HG03354 (cell line): ENCODE measurements at regions not wholly inside any gene's neighbourhood (a gene's known extent, or its start where the extent isn't known, plus 50 kb on each side); places are given as distances from the start of the nearest gene placed in this dataset.

ENCODE experiments used
- ATAC-seq: cut with Tn5 transposase; IDR thresholded peaks from one replicate; pipeline ENCODE4 v1.9.1; 2021; ENCODE audit warnings: mild to moderate bottlenecking; ENCODE audit not compliant: unreplicated experiment, poor library complexity, severe bottlenecking

DNA sequence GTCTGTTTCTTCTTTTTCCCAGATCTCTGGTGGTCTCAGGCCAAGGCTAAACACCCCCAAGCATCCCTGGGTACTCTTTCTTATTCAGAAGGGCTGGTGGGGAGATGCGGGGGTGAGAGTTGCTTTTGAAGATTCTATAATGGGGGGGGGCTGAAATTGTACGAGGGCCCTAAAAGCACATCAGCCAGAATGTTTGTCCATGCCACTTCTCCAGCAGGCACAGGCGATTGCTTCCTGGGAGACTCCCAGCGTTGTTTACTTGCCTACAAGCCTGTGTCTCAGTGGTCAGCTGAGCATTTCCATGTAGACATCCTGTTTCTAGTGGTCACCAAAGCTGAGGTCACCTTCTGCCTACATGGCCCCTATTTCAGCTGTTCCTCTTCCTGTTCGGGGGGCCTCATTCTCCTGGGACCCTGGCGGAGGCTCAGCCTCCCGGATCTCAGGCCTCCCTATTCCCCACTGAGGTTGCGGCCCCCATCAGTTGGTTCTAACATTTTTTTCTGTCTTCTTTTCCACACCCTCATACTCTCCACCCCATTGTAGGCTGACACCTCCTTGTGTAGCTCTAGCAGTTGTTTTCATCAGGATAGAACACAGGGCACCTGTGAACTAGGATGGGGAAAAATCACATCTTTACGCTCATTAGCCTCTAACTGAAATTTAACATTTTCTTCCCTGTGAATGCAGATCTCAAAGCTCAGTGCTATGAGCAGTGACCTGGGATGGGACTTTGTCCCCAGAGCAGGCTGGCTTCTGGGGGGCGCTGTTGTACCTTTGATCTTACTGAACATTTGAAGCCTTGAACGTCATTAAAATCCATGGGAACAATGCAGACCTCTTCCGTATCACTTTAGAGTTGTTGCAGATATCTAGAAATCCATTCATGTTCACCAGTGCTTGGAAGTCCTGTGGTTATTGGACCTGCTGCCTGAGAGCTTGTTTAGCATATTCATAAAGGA is 286.5 kb downstream of the GLRX3 start:
- no peak for ATAC-seq

DNA sequence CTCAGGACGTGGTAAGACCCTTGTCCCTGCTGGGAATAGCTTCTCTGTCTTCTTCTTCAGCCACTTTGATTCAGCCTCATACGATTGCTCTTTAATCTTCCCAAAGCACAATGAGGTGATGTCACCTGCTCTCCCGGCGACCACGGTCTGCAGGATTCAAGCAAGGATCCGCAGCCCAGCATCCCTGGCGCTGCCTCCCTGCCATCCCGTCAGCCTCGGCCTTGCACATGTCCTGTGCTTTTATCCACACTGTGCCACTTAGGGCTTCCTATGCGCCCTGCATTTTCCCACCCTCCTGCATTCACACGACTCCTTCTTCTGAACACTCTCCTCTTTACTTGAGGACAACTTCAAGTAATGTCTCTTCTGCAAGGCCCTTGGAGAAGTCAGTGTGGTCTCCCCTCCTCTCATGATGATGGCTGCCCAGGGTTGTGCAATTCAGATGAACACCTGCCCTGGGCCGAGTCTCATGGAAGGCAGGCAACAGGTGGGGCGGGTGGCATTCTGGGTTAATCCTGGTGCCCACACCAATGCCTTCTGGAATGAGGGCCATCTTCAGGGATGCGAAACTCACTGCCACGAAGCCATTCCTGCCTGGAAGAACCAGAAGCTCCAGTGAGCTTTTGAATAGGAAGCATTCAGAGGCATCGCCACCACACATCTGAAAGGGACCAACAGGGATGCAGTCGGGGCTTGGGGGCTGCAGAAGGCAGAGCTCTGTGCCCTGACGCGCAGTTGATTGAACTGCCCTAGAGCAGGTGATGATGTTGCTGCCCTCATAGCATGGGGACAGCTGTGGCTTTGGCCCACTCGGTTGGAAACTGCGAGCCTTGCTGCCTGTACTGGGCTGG is 287.5 kb downstream of the GLRX3 start:
- no peak for ATAC-seq

DNA sequence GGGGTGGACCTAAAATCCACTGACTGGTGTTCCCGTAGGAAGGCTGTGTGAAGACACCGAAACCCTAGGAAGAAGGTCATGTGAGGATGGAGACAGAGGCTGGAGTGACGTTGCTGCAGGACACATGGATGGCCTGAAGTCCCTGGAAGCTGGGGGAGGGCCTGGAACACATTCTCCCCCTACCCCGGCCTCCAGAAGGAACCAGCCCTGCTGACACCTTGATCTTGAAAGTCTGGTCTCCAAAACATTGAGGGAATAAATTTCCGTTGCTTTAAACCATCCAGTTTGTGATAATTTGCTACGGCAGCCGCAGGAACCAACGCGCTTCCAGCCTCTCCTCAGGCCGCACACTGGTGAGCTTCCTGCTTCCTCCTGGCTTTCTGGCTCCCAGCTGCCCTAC is 288.2 kb downstream of the GLRX3 start:
- ATAC-seq, result no peak

DNA sequence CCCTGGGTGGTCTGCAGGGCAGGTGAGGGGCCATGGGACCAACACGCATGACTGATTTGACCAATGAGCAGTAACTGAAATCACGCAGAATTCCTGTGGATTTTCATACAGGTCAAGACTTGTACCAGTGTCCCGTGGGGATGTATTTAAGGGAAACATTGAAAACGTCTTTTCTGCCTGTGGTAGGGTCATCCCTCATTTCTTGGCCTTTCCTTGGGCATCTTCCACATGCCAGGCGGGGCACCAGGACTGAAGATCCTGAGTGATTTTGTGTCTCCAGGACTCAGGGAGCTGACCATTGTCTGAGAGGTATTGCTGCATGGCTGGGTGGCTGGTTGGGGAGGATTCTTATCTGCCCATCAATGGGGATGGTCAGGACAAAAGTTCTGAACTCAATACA is 289.0 kb downstream of the GLRX3 start:
- ATAC-seq, result no peak

DNA sequence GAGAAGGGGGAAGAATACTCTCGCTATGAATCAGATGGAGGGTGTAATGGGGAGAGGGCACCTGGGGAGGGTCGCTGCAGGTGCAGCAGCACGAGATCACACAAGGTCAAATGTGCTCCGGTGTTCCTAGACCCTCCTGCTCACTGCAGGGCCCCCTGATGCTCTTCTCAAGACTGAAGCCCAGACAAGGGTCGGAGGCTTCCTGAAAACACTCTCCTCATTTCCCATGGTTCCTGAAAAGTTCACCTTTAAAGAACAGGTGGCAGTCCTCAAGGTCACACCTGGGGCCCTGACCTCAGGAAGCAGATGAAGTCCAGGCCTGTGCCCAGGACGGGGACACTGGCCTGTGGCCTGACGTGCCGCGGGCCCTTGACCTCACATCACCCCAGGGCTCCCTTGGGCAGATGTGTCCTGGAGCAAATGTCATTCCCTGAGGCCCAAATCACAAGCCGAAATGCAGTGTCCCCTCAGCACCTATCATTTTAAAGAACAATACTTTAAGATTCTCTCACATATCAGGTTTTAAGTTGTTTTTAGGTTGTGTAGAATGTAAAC is 289.8 kb downstream of the GLRX3 start:
- ATAC-seq, result no peak

DNA sequence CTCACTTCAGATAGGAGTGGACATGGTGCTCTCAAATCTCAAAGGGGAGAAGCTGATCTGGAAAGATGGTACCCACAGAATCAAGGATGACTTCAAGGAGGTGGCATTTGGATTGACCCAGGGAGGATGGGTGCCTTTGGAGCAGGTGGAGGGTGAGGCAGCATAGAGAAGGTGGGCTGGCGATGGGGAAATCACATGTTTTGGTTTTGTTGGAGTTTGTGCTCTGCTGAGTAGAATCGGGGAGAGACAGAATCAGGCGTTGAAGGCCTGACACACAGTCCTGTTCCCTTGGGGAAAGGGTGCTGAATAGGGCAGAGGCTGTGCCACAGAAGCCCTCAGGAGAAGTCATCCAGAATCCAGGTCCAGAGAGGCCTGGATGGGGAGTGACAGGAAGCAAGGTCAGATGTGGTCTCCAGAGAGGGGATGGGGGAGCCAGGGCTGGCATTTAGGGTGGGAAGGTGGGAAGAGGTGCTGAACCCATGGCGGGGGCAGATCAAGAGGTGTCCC is 291.1 kb downstream of the GLRX3 start:
- ATAC-seq, result no peak

DNA sequence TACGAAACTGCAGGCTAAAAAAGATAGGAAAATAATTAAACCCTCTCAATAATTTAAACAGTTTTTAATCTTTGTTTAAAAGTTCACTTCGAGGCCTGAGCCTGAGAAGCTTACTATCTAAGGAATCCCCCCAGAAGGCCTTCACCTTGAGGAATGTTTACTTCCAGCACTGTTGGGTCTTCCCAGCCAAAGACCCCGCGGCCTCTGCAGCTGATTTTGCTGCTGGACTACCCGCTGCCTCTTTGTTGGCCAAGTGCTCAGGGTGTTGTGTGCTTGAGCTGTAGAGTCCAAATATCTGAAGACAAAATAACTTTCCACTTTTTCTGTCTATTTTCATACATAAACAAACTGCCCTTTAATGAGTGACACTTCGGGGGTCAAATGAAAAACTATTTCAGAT is 292.7 kb downstream of the GLRX3 start:
- no peak for ATAC-seq

DNA sequence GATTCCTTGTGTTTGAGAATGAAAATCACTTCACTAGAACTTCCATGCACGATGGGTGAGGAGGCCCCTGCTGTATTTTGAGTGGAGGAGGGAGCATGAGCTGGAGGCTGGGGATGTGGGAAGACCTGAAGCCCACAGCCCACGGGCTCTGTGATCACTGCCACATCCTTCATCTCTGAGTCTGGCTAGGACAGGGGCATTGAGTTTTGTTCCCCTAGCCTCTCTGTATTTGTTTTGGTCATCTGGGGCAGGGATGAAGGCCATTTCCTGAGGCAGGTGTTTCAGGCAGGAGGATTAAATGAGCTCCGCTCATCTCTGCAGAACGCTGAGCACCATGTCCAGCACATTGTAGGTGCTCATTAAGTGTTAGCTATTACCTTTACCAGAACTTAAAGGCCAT is 293.6 kb downstream of the GLRX3 start:
- ATAC-seq, result no peak

DNA sequence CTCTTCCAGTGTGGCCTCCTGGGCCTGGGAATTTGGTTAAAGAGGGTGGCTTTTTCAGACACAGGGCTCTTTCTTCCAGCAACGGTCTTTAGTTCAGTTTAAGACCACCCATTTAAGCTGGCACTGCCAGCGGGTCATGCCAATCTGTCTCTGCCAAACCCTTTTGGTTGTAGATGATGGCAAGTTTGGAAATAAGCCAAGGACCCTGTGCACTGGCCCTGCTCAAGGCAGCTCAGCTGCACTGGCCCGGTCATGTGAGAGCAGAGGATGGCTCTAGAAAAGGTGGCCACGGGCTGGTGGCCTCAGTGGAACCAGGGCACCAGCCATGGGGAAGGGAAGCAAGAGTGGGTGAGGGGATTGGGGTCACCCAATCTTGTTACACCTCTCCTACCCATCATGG is 294.1 kb downstream of the GLRX3 start:
- no peak for ATAC-seq

DNA sequence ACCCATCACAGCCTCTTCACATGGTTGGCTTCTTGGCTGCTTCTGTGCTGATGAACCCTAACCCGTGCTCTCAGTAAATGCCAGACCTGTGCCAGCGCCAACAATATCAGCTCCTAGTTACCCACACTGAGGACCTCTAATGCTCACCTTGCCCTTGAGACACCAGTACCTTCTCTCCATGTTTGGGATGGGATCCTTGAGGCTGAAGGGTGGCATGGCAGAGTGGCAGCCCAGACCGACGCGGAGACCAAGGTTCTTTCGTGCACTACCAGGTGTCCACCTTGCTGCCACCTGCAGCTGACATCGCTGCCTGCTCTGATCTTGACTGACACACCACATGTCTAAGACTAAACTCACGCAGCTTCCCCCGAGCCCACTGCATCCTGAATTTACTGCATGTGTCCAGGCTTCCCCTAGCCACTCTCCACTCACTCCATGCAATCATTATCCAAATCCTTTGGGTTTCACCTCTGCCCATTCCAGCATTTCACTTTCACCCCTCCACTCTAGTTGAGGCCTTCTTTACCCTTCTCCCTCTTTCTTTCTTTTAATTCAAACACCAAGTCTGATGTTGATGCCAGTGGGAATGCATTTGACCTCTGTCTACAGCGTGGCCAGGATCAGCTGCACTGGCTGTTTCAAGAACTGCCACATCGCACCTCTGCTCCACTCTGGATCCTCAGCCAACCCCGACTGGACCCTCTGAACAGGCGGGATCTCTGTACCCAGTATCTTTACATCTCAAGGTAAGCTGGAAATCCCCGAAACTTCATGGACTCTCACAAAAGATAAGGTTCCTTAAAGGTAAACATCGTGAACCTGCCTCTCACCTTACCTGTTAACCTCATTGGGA is 294.9 kb downstream of the GLRX3 start:
- ATAC-seq, result no peak

DNA sequence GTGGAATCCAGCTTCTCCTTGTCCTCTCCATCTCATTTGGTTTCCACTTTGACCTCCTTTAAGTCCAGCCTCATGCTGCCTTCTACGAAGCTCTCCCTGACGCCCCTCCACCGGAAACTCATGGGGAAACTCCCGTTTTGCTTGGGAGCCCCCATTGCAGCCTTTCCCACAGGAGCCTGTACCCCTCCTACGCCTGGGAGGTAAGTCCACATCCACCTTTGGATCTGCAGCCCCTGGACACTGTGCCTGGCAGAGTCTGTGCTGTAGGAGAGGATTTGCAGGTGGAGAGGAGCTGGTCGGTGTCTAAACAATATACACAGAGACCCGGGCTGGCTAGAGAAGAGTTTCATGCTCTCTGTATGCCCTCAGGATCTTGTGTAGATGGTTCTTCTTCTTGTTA is 296.1 kb downstream of the GLRX3 start:
- ATAC-seq, result no peak

DNA sequence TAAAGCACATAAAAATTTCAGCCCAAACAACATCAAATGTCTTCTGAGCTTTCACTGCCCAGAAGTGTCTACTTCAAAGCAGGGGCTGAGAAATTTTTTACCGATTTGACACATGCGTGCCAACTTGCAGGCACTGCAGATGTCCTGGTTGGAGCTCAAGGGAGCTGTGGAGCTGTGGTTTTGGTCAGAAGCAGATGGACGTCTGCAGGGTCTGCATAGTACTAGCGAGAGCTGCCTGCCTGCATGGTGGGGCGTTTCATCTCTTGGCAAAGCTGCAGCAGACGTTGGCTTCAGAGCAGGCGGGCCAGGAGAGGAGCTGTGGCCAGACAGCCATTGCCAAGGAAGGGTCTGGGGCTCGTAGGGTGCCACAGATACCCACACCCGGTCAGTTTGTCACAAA is 296.7 kb downstream of the GLRX3 start:
- no peak for ATAC-seq

DNA sequence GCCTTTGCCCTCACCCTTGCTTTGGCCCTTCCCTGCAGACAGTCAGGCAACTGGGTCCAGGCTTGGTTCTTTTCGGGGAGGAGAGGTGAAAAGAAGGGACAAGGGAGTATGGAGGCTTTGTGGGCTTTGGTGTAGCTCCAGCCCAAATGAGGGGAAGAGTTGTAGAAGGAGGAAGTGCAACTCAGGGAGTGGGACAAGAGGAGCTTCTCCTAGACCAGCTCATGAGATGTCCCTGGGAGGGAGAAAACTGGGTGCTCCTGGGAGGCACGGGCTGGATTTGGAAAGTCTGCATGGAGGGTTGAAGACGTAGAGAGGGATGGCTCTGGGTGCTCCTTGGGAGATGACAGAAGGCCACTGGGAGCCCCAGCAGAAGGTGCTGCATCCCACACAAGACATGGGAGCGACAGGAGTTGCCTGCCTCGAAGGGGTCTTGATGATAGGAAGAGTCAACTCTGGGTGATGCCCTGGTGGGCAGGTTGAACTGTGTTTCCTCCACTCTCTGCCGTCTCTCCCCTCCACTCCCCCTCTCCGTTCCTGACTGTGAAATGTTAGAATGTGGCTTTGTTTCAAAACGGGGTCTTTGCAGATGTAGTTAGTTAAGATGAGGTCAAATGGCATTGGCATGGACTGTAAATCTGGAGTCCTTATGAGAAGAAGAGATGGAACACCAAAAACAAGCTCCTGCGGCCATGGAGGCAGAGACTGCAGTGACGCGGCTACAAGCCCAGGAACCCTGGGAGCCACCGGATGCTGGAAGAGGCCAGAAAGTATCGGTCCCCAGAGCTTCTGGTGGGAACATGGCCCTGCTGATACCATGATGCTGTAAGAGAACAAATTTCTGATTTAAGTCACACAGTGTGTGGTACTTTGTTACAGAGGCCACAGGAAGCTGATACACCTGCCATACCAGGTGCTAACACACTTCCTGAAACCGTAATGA is 298.5 kb downstream of the GLRX3 start:
- no peak for ATAC-seq

DNA sequence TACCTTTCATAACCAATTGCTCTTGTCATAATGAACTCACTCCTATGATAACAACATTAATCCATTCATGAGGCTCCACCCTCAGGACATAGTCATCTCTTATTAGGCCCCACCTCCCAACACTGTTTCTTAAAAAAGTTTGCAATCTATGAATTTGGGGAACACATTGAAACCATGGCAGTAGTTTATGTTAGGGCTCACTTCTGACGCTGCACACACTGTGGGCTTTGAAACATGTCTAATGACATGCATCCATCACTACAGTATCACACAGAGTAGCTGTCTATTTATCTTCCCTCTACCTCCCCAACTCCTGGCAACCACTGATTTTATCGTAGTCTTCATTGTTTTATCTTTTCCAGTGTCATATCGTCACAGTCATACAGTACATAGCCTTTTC is 299.8 kb downstream of the GLRX3 start:
- ATAC-seq, result no peak

DNA sequence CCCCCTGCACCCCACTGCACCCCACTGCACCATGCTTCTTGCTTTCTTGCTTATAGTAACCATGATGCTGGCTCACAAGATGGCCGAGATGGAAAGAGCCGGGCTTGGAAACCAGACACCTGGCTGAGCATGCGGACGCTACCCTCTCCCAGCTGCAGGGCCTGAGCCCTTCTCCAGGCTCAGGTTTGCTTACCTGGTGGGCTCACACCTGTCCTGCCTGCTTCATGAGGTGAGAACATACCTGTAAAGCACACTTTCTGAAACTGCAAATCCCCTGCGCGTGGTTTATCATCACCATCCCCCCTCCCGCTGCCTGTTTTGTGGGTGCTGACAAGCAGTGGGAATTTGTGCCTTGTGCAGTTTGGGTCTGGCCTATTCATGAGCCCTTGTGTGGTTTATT is 302.7 kb downstream of the GLRX3 start:
- no peak for ATAC-seq

DNA sequence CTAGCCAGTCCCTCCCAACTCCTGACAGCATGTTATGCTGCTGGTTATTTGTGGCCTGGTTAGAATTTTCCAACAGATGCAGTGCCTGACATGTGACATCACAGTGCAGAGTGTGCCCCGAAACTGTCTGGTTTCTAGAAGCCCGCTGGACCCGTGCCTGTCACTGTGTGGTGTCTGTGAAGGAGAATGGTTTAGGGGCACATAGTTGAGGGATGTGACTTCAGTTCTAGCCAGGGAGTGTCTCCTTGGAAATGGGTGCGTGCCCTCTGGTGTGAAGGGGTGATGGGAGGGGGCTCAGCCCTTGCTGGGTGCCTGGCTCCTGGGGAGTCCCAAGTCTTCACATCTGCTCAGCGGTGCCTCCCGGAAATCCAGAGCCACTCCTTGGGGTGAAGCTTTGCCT is 303.6 kb downstream of the GLRX3 start:
- no peak for ATAC-seq

DNA sequence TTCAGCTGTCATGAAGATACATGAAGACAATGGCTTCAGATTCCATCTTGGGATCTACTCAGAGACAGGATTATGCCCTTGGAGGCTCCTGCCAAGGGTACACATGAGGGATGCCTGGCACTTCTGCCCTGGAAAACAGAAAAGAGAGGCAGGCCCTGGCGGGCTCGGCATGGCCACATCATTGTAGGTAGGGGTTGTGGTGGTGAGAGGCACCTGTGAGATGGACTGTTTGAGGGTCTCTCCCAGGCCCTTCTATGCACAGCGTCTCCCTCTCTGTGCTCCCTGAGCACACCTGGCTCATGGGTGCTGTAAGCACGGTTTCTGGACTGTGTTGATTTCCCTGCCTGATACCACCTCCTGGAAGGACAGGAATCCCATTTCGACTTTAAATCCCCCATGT is 304.3 kb downstream of the GLRX3 start:
- ATAC-seq, result no peak

DNA sequence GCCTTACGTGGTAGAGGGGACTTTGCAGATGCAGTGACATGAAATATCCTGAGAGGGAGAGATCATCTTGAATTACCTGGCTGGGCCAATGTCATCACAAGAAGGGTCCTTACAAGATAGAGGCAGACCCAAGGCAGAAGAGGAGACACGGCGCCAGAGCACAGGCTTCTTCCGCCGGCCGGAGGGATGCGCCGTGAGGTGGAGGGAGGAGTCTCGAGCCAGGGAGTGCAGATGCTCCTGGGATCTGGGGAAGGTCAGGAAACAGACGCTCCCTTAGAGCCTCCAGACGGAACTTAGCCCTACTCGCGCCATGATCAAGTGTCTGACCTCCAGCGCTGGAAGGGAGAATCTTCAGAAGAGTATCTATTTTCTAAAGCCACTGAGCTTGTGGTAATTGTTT is 304.8 kb downstream of the GLRX3 start:
- no peak for ATAC-seq

DNA sequence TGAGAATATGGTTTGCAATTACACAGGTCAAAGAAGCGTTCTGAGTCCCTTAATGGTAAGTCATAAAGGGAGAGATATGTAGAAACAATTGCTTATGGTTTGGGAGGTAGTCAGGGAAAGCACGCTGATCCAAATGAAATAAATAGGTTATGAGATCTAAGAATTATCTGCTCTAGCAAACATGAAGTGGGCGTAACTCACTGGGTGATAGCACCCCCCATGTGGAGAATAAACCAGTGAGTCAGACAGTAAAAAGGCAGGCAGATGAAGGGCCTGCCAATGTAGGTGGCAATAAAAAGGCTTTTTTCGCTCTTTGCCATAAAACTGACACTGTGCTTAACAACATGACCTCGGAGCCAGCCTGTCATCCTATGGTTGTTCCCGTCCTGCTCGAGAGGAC is 306.9 kb downstream of the GLRX3 start:
- ATAC-seq, result no peak
